ENCODE measurements at regions not wholly inside any gene's neighbourhood (a gene's known extent, or its start where the extent isn't known, plus 50 kb on each side); places are given as distances from the start of the nearest gene placed in this dataset.

GRCh38 chr1:56193656-56194055, 385.7 kb downstream of the PLPP3 start:
- TF ChIP-seq CTCF (conservative IDR thresholded peaks at IDR 0.05): no peak
- no peak for TF ChIP-seq EZH2 (IDR thresholded peaks at IDR 0.05; ENCODE audit: low read depth)
